WTC11 (cell line): ENCODE measurements at regions not wholly inside any gene's neighbourhood (a gene's known extent, or its start where the extent isn't known, plus 50 kb on each side); places are given as distances from the start of the nearest gene placed in this dataset.

ENCODE experiments used
- IRF2 ChIP-seq: sonication (generic); formaldehyde crosslinking; IDR thresholded peaks from 2 replicates; pipeline ENCODE4 v1.8.0; 2022; ENCODE audit warnings: low read depth, missing genetic modification reagents, borderline replicate concordance
- SP1 ChIP-seq: sonication (generic); formaldehyde crosslinking; conservative IDR thresholded peaks from 2 replicates; pipeline ENCODE4 v1.8.1; 2022; ENCODE audit warnings: missing genetic modification reagents
- TF ChIP-seq, protein P1 (sequence below): fragments of 200-600 bp; IDR thresholded peaks from 2 replicates; pipeline ENCODE4 v1.8.0; 2022; ENCODE audit warnings: antibody characterized with exemption

DNA sequence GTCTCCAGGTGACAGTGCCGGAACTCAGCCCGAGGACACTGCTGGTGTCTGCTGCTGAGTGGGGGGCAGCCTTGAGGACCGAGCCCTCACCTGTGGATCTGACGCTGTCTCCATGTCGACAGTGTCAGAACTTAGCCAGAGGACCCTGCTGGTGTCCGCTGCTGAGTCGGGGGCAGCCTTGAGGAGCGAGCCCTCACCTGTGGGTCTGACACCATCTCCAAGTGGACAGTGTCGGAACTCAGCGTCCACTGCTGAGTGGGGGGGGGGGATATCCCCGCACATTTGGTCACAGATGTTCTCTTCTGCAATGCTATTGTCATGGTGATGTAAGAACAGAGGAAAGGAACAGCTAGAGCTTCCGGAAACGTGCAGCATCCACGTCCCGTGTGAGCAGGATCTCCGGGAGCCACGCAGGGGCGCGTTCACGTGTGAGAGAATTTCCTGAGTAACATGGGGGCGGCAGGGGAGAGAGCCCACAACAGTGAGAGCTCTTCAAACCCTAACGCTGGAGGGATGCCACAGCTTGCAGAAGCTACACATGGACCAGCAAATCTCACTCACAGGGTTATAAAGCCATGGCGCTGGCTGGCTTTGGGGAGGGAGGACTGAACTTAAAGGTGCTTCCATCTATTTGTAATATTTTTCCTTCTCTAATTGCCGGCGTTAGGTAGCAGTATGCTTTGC lies 250.7 kb upstream of the SALL3 start:
- no peak for TF ChIP-seq IRF2
- TF ChIP-seq, protein P1, sequence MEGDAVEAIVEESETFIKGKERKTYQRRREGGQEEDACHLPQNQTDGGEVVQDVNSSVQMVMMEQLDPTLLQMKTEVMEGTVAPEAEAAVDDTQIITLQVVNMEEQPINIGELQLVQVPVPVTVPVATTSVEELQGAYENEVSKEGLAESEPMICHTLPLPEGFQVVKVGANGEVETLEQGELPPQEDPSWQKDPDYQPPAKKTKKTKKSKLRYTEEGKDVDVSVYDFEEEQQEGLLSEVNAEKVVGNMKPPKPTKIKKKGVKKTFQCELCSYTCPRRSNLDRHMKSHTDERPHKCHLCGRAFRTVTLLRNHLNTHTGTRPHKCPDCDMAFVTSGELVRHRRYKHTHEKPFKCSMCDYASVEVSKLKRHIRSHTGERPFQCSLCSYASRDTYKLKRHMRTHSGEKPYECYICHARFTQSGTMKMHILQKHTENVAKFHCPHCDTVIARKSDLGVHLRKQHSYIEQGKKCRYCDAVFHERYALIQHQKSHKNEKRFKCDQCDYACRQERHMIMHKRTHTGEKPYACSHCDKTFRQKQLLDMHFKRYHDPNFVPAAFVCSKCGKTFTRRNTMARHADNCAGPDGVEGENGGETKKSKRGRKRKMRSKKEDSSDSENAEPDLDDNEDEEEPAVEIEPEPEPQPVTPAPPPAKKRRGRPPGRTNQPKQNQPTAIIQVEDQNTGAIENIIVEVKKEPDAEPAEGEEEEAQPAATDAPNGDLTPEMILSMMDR = no peak
- TF ChIP-seq SP1 = no peak
